GM12801 (cell line): ENCODE measurements at regions not wholly inside any gene's neighbourhood (a gene's known extent, or its start where the extent isn't known, plus 50 kb on each side); places are given as distances from the start of the nearest gene placed in this dataset.

ENCODE experiments used
- TF ChIP-seq, protein P1 (sequence below): IDR thresholded peaks from one replicate; pipeline ENCODE4 v1.5.1; 2011; ENCODE audit warnings: control low read depth; ENCODE audit not compliant: insufficient read length; ENCODE audit errors: extremely low read depth

DNA sequence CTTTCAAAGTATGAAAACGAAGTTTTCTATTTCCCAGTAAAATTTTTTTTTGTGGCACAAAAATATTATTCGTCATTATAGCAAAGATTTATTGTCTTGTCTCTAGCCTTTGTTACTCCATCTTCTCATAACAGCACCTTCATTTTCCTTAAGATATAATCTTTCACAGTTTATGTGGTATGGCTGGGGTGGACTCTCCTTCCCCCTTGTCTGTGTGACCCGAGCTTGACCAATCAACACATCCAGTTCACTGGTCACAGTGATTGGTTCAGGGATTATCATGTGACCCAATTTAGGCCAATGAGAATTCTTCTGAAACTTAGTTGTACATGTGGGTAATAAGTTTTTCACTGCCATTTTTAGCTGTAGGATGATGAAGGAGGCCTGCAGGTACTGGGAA is 71.2 kb upstream of the DCBLD2 start:
- TF ChIP-seq, protein P1, sequence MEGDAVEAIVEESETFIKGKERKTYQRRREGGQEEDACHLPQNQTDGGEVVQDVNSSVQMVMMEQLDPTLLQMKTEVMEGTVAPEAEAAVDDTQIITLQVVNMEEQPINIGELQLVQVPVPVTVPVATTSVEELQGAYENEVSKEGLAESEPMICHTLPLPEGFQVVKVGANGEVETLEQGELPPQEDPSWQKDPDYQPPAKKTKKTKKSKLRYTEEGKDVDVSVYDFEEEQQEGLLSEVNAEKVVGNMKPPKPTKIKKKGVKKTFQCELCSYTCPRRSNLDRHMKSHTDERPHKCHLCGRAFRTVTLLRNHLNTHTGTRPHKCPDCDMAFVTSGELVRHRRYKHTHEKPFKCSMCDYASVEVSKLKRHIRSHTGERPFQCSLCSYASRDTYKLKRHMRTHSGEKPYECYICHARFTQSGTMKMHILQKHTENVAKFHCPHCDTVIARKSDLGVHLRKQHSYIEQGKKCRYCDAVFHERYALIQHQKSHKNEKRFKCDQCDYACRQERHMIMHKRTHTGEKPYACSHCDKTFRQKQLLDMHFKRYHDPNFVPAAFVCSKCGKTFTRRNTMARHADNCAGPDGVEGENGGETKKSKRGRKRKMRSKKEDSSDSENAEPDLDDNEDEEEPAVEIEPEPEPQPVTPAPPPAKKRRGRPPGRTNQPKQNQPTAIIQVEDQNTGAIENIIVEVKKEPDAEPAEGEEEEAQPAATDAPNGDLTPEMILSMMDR, result no peak

DNA sequence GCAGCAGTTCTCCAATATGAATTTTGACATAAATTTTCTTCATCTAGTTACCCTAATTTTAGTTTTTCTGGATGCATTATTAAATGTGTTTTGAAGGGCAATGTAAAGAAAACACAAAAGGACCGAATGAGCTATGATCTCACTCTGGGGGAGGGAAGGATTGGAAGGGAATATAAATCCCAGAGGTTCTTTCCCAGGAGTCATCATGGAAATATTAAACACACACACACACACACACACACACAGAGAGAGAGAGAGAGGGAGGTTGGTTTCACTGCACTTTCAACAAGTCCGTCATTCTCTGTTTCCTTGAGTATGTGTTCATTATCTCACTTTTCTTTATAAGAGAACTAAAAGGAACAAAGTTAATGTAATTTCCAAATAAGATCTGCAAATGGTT is 70.7 kb upstream of the DCBLD2 start:
- TF ChIP-seq, protein P1, result no peak

DNA sequence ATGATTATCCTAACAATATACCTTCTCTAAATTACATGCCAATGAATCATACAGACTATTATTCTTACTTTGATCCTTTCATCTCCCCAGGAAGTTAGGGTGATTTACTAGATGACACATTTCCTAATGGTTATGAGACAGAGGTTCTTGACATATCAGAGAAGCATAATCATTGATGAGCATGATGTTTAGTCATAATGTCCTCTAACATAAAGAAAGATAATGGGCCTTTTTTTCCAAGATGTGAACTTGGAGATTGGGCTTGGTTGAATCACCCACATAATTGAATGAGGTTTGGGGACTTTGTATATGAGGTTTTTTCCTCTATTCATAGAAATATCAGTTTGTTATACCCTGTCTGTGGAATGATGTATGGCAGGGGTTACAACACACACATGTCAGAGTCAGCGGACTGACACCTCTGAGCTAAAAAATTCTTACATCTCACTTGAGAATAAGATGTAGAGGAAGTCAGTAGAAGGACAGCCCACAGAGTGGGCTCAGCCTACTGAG is 69.7 kb upstream of the DCBLD2 start:
- TF ChIP-seq, protein P1, result no peak

DNA sequence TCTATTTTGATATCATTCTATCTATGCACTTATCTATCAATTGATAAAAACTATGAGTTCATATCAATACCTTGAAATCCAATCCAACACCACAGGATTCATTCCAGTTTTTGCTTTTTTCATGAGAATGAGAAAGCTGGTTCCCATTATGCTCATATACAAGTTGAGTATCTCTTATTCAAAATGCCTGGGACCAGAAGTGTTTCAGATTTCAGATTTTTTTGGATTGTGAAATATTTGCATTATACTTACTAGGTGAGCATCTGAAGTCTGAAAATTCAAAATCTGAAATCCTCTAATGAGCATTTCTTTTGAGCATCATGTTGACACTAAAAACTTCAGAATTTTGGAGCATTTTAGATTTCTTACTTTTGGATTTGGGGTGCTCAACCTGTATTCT is 67.8 kb upstream of the DCBLD2 start:
- TF ChIP-seq, protein P1, result no peak

DNA sequence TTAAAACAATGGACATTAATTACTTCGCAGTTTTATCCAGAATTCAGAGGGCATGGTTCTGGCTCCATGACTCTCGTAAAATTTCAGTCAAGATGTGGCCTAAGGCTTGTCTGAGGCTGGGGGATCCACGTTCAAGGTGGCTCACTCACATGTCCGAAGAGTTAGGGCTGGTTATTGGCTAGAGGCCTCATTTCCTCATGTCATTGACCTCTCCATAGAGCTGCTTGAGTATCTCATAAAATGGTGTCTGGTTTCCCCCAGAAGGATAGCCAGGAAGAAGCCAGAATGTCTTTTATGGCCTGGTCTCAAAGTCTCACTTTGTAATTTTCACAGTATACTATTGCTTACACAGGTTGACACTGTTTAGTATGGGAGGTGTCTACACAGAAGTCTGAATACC is 67.3 kb upstream of the DCBLD2 start:
- TF ChIP-seq, protein P1, result no peak

DNA sequence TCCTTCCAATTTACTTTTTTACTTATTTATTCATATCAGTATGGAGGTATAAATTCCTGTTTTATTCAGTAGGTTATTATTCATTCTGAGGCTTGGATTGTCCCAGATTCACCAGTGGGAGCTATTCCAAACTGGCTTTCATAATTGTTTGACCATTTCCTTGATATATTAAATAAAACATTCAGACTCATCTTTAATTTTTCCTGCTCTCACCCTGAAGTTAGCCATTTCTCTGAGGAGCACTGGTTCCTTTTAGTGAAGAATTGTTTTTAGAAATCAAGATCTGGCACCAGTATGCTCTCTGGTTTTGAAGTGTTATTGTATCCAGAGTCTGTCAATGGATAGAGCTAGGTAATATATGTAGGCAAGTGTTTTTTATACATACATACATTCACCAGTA is 66.9 kb upstream of the DCBLD2 start:
- TF ChIP-seq, protein P1, result no peak

DNA sequence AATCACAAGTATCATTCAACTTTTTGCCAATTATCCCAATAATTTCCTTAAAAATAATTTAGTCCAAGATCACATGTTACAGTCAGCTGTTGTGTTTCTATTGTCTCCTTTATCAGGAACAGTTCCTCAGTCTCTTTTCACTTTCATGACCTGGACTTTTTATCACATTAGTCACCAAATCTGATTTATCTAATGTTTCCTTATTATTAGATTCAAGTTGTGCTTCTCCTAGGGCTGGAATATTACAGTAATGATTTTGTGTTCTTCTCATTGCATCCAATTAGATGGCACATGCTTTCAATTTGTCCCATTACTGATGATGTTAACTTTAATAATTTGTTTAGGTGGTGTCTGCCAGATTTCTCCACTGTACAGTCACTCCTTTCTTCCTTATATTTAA is 66.3 kb upstream of the DCBLD2 start:
- TF ChIP-seq, protein P1, result no peak
